SK-N-SH (cell line): ENCODE measurements at regions not wholly inside any gene's neighbourhood (a gene's known extent, or its start where the extent isn't known, plus 50 kb on each side); places are given as distances from the start of the nearest gene placed in this dataset.

Experiments
- CTCF ChIA-PET: fragments of 300-600, 350-600 bp; formaldehyde crosslinking; extraction: SDS; loops from one replicate; lab custom pipeline; 2021; lab: Yijun Ruan, JAX
- POLR2A ChIA-PET: fragments of 350-600 bp; sonication (Branson Sonifier 250); formaldehyde crosslinking; extraction: SDS; loops from one replicate; lab custom pipeline; 2020; ENCODE audit warnings: antibody characterized with exemption, inconsistent platforms; lab: Yijun Ruan, JAX
- DNase-seq: peaks from one replicate; pipeline ENCODE4 v3.0.0; 2012
- H2AFZ ChIP-seq: fragments of 200-600 bp; sonication (generic); 2 replicates; pipeline ENCODE4 v1.8.1; 2016; ENCODE audit warnings: antibody characterized with exemption, mild to moderate bottlenecking, low read depth
- H3F3A ChIP-seq: fragments of 200-600 bp; sonication (generic); replicated peaks from 2 replicates; pipeline ENCODE3; 2016; ENCODE audit warnings: antibody characterized with exemption, mild to moderate bottlenecking; ENCODE audit not compliant: insufficient read depth
- H3K27ac ChIP-seq, 2 experiments: fragments of 200-500 bp in 1 of 2; fragments of 200-600 bp in 1 of 2; sonication (Bioruptor generic) in 1 of 2; sonication (generic), shearing (Covaris generic) in 1 of 2; 2 replicates each; pipeline versions ENCODE4 v1.5.1 to v1.6.1; 2014 to 2016; ENCODE audit warnings: low read depth in 2 of 2, inconsistent platforms in 1 of 2, low read length in 1 of 2, mild to moderate bottlenecking in 1 of 2, mixed read lengths in 1 of 2
- H3K27me3 ChIP-seq: fragments of 200-600 bp; sonication (generic), shearing (Covaris generic); 2 replicates; pipeline ENCODE4 v1.6.1; 2016; ENCODE audit warnings: mixed run types; ENCODE audit not compliant: insufficient read depth
- H3K36me3 ChIP-seq, 2 experiments: fragments of 200-500 bp in 1 of 2; fragments of 200-600 bp in 1 of 2; sonication (Bioruptor generic) in 1 of 2; sonication (generic) in 1 of 2; replicated peaks in 1 of 2; 2 replicates each; pipeline versions ENCODE3 to v1.5.1; 2014 to 2016; ENCODE audit warnings: low read length in 1 of 2, mild to moderate bottlenecking in 1 of 2; ENCODE audit not compliant: insufficient read depth in 2 of 2, control insufficient read depth in 1 of 2
- H3K4me1 ChIP-seq, 2 experiments: fragments of 200-500 bp in 1 of 2; fragments of 200-600 bp in 1 of 2; sonication (Bioruptor generic) in 1 of 2; sonication (generic), shearing (Covaris generic) in 1 of 2; 2 replicates each; pipeline versions ENCODE4 v1.5.1 to v1.6.1; 2014 to 2016; ENCODE audit warnings: low read depth in 1 of 2, low read length in 1 of 2, mixed run types in 1 of 2; ENCODE audit not compliant: insufficient read depth in 2 of 2, control insufficient read depth in 1 of 2
- H3K4me2 ChIP-seq: fragments of 200-600 bp; sonication (generic), shearing (Covaris generic); 2 replicates; pipeline ENCODE4 v1.6.1; 2017; ENCODE audit warnings: mixed run types
- H3K4me3 ChIP-seq, 2 experiments: fragments of 200-500 bp in 1 of 2; fragments of 200-600 bp in 1 of 2; sonication (Bioruptor generic) in 1 of 2; sonication (generic), shearing (Covaris generic) in 1 of 2; 2 replicates each; pipeline versions ENCODE4 v1.5.1 to v1.8.1; 2014 to 2016; ENCODE audit warnings: low read depth in 2 of 2, inconsistent platforms in 1 of 2, low read length in 1 of 2, mild to moderate bottlenecking in 1 of 2, mixed read lengths in 1 of 2, moderate library complexity in 1 of 2
- H3K79me2 ChIP-seq: fragments of 200-600 bp; sonication (generic); 2 replicates; pipeline ENCODE4 v1.8.1; 2017; ENCODE audit warnings: mild to moderate bottlenecking; ENCODE audit not compliant: insufficient read depth
- H3K9ac ChIP-seq: fragments of 200-600 bp; sonication (generic); 2 replicates; pipeline ENCODE4 v1.6.1; 2017; ENCODE audit warnings: mixed run types
- H3K9me2 ChIP-seq: fragments of 200-600 bp; sonication (generic); 2 replicates; pipeline ENCODE4 v1.6.1; 2017; ENCODE audit warnings: mixed run types
- H3K9me3 ChIP-seq: fragments of 200-600 bp; sonication (generic); 2 replicates; pipeline ENCODE4 v1.6.1; 2017; ENCODE audit warnings: mixed run types, mild to moderate bottlenecking, moderate library complexity
- H4K20me1 ChIP-seq: fragments of 200-600 bp; sonication (generic); 2 replicates; pipeline ENCODE4 v1.6.1; 2017; ENCODE audit warnings: mild to moderate bottlenecking, mixed run types; ENCODE audit not compliant: insufficient read depth
- ELF1 ChIP-seq: IDR thresholded peaks from 2 replicates; pipeline ENCODE4 v1.4.0; 2012
- FOSL2 ChIP-seq: IDR thresholded peaks from 2 replicates; pipeline ENCODE4 v1.4.0; 2012; ENCODE audit warnings: low read depth, mild to moderate bottlenecking, moderate library complexity, borderline replicate concordance
- GATA2 ChIP-seq: sonication (generic); formaldehyde crosslinking; IDR thresholded peaks from 2 replicates; pipeline ENCODE4 v1.5.0; 2020; ENCODE audit warnings: mild to moderate bottlenecking, missing genetic modification reagents
- MEF2A ChIP-seq: IDR thresholded peaks from 2 replicates; pipeline ENCODE4 v1.4.0; 2012; ENCODE audit warnings: low read depth, borderline replicate concordance
- NRF1 ChIP-seq: IDR thresholded peaks from 2 replicates; pipeline ENCODE4 v1.6.1; 2012; ENCODE audit warnings: low read depth, mild to moderate bottlenecking, low read length
- YY1 ChIP-seq: IDR thresholded peaks from 2 replicates; pipeline ENCODE4 v1.4.0; 2012; ENCODE audit warnings: low read depth, mild to moderate bottlenecking
- WGBS: methylation state at CpG from one replicate; pipeline ENCODE4 v1.1.6; 2017; ENCODE audit warnings: low lambda C conversion rate; 5-methylcytosine and 5-hydroxymethylcytosine counted together
- TF ChIP-seq, protein P1 (sequence below): IDR thresholded peaks from 2 replicates; pipeline ENCODE4 v1.4.0; 2012; ENCODE audit warnings: low read depth

DNA sequence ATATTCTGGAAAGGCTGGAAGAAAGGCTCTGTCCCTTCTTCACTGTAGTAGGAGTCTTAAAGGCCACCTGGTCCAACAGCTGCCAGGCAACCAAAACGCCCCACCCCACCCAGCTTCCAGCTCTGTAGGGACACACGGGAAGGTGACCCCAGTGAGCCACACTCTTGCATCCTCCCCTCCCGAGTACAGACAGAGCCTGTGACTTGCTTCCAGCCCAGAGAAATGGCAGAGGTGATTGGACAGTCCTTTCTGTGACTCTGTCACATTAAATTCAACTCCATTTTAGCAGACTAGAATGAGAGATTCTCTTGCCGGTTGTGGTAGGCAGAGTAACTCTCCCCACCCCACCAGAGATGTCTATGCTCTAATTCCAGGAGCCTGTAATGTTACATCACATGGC is 226.2 kb upstream of the ARID1B start:
- Histone ChIP-seq H3K36me3 (no peaks in the 10 kb centered on the region), H3K4me3 (no peak overlapping the region), H3K27me3 (no peaks in the 10 kb centered on the region), H3K4me2 (no peak overlapping the region), H4K20me1 (no peaks in the 10 kb centered on the region), H3K79me2 (no peaks in the 10 kb centered on the region), H3K9me3 (no peaks in the 10 kb centered on the region), H2AFZ (no peak overlapping the region), H3K27ac (no peak overlapping the region), H3K9me2 (no peaks in the 10 kb centered on the region), H3K9ac (no peak overlapping the region), H3F3A (no peaks in the 10 kb centered on the region), H3K4me1 (no peaks in the 10 kb centered on the region; a peak in 1 of 4 replicates)
- 62% methylated on average over 3 of the region's 4 CpGs for WGBS
- ChIA-PET POLR2A (no interaction called here), CTCF (interaction anchor here (0.7 kb wide), 1 partner anchor 14 kb away, joined by 3 read pairs; no protein-coding TSS in a partner anchor)
- TF ChIP-seq NRF1 (no peak), YY1 (no peak), FOSL2 (no peak), ELF1 (no peak), MEF2A (no peak)
- TF ChIP-seq, protein P1, sequence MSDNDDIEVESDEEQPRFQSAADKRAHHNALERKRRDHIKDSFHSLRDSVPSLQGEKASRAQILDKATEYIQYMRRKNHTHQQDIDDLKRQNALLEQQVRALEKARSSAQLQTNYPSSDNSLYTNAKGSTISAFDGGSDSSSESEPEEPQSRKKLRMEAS: no peak
- no peak for DNase-seq

DNA sequence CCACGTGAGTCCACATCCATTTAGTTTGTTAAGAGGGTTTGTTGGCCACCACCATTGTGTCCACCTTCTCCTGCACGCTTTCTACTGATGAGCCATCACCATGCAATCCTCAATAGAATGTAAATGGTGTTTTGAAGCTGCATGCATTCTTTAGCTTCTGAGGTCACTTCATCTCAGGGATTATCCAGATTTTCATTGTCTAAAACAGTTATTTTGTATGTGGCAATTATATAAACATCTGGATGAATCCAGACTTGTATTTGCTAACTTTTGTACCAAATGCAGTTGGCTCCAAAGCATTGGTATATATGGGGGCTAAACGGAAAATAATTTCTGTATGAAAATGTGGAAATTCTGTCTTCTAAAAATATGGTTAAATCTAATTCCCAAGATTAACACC is 231.2 kb upstream of the ARID1B start:
- WGBS: 38% methylated on average over 3 of the region's 3 CpGs
- H3K4me3 ChIP-seq: no peak overlapping the region
- H3K4me2 ChIP-seq: no peak overlapping the region
- no peak for DNase-seq
- TF ChIP-seq FOSL2: no peak
- H3K4me1 ChIP-seq: no peaks in the 10 kb centered on the region
- CTCF ChIA-PET: interaction anchor here (1.0 kb wide), 1 partner anchor 10 kb away, joined by 3 read pairs; no protein-coding TSS in a partner anchor
- H4K20me1 ChIP-seq: no peaks in the 10 kb centered on the region
- no peaks in the 10 kb centered on the region for H3F3A ChIP-seq
- no peaks in the 10 kb centered on the region for H3K79me2 ChIP-seq
- no peak overlapping the region for H3K27ac ChIP-seq
- no peaks in the 10 kb centered on the region for H3K36me3 ChIP-seq
- H2AFZ ChIP-seq: no peak overlapping the region
- no peaks in the 10 kb centered on the region for H3K9me2 ChIP-seq
- H3K27me3 ChIP-seq: no peaks in the 10 kb centered on the region
- POLR2A ChIA-PET: no interaction called here
- no peaks in the 10 kb centered on the region for H3K9me3 ChIP-seq
- H3K9ac ChIP-seq: no peak overlapping the region

DNA sequence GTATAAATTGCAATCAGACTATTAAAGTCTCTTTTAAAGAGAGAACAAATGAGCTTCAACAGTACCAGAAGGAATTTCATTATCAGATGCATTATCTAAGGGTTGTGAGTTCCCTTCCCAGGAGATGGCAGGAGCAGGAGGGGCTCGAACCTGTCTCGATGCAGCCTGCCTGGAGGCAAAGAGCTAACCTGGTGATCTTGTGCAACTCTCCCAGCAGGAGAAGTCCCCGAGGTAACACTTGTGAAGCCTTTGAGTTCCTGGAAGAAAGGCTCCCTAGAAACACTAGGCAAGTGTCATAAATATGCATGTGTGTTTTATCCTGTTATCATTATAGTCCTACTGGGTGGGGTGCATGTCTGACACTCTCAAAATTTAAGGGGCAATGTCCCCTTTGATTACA is 232.2 kb upstream of the ARID1B start:
- ChIA-PET CTCF (interaction anchor here (1.0 kb wide), 2 partner anchors 9 to 208 kb away, joined by 3 read pairs; no protein-coding TSS in a partner anchor), POLR2A (no interaction called here)
- Histone ChIP-seq H3K4me2 (no peak overlapping the region), H3K4me3 (no peak overlapping the region), H3K27ac (no peak overlapping the region), H3K9me3 (no peaks in the 10 kb centered on the region), H3F3A (no peaks in the 10 kb centered on the region), H4K20me1 (no peaks in the 10 kb centered on the region), H3K27me3 (no peaks in the 10 kb centered on the region), H3K36me3 (no peaks in the 10 kb centered on the region), H3K4me1 (no peaks in the 10 kb centered on the region), H3K9ac (no peak overlapping the region), H2AFZ (no peak overlapping the region), H3K9me2 (no peaks in the 10 kb centered on the region), H3K79me2 (no peaks in the 10 kb centered on the region)
- WGBS: 8% methylated on average over 3 of the region's 3 CpGs
- no peak for DNase-seq
- TF ChIP-seq GATA2 (CRISPR knock-in tag) (no peak), FOSL2 (no peak)
